BLaER1 (cell line): ENCODE measurements at regions not wholly inside any gene's neighbourhood (a gene's known extent, or its start where the extent isn't known, plus 50 kb on each side); places are given as distances from the start of the nearest gene placed in this dataset.

Experiments
- H3K27ac ChIP-seq: shearing (Covaris generic); formaldehyde crosslinking; 2 replicates; pipeline ENCODE4 v1.8.1; 2022
- H3K27me3 ChIP-seq: shearing (Covaris generic); formaldehyde crosslinking; 2 replicates; pipeline ENCODE4 v1.8.1; 2022
- H3K36me3 ChIP-seq: shearing (Covaris generic); formaldehyde crosslinking; 2 replicates; pipeline ENCODE4 v1.8.1; 2022
- H3K4me1 ChIP-seq: shearing (Covaris generic); formaldehyde crosslinking; 2 replicates; pipeline ENCODE4 v1.8.1; 2022
- H3K4me2 ChIP-seq: shearing (Covaris generic); formaldehyde crosslinking; 2 replicates; pipeline ENCODE4 v1.8.1; 2022
- H3K4me3 ChIP-seq: shearing (Covaris generic); formaldehyde crosslinking; 2 replicates; pipeline ENCODE4 v1.8.1; 2022
- H3K9ac ChIP-seq: shearing (Covaris generic); formaldehyde crosslinking; 2 replicates; pipeline ENCODE4 v1.8.1; 2022
- H3K9me3 ChIP-seq: shearing (Covaris generic); formaldehyde crosslinking; 2 replicates; pipeline ENCODE4 v1.8.1; 2022
- H4K20me1 ChIP-seq: shearing (Covaris generic); formaldehyde crosslinking; 2 replicates; pipeline ENCODE4 v1.8.1; 2022
- Cebpa-rat ChIP-seq: shearing (Covaris generic); IDR thresholded peaks from 2 replicates; pipeline ENCODE4 v1.8.1; 2022

GRCh38 chr1:106498238-106498637 is 558.2 kb upstream of the PRMT6 start:
- TF ChIP-seq Cebpa-rat = no peak
- Histone ChIP-seq H3K27ac (no peak overlapping the region), H4K20me1 (no peaks in the 10 kb centered on the region), H3K36me3 (no peaks in the 10 kb centered on the region), H3K4me1 (no peaks in the 10 kb centered on the region), H3K9ac (no peak overlapping the region), H3K4me2 (no peak overlapping the region), H3K4me3 (no peak overlapping the region), H3K27me3 (no peaks in the 10 kb centered on the region), H3K9me3 (no peaks in the 10 kb centered on the region)

DNA sequence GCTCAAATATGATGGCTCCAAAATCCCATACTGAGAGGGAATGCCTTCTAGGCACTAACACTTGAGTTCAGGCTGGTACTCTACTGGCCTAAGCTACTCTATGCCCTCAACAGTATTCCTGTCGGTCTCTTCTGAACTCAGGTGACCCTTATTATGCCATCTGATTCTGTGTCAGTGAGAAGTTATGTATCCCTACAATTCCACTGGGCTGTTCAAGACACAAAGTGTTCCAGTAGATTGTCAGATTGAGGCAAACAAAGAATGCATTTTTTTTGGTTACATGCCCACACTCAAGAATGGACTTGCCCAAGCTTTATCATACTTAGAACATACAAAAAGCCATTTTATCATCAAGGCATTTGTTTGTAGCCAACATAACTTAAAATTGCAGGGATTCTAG is 553.8 kb upstream of the PRMT6 start:
- no peak for TF ChIP-seq Cebpa-rat
- H3K27me3 ChIP-seq = no peaks in the 10 kb centered on the region
- H3K4me2 ChIP-seq = no peak overlapping the region
- no peaks in the 10 kb centered on the region for H3K4me1 ChIP-seq
- no peak overlapping the region for H3K27ac ChIP-seq
- H3K9ac ChIP-seq = no peak overlapping the region
- no peak overlapping the region for H3K4me3 ChIP-seq
- no peaks in the 10 kb centered on the region for H3K36me3 ChIP-seq
- H3K9me3 ChIP-seq = no peaks in the 10 kb centered on the region
- H4K20me1 ChIP-seq = no peaks in the 10 kb centered on the region

DNA sequence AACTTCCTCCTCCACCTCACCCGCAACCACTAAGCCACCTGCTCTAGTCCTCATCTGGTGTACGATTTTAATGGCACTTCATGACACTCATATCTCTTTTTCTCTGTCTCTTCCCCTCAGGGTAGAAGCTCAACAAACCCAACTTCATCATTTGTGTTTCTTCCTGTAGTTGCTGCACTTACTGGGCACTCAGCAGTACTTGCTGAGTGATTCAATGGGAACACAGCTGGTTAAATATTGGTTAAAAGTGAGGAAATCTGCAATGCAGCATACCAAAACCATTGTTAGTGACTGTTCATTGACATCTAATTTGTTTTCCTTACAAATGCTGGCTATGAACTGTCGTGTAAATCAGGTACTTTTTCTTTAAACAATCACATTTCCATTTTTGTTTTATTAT is 541.1 kb upstream of the PRMT6 start:
- Histone ChIP-seq H3K9me3 (no peaks in the 10 kb centered on the region), H3K9ac (no peak overlapping the region), H3K36me3 (no peaks in the 10 kb centered on the region), H3K4me2 (no peak overlapping the region), H3K27me3 (no peaks in the 10 kb centered on the region), H3K4me3 (no peak overlapping the region), H3K27ac (no peak overlapping the region), H3K4me1 (no peaks in the 10 kb centered on the region), H4K20me1 (no peaks in the 10 kb centered on the region)
- TF ChIP-seq Cebpa-rat = no peak

- Histone ChIP-seq H3K4me1 (no peaks in the 10 kb centered on the region), H3K36me3 (no peaks in the 10 kb centered on the region), H4K20me1 (no peaks in the 10 kb centered on the region), H3K4me2 (no peak overlapping the region), H3K9ac (no peak overlapping the region), H3K9me3 (no peaks in the 10 kb centered on the region), H3K27ac (no peak overlapping the region), H3K4me3 (no peak overlapping the region), H3K27me3 (no peaks in the 10 kb centered on the region)
- no peak for TF ChIP-seq Cebpa-rat
Measured at GRCh38 chr1:106517224-106517623, 539.2 kb upstream of the PRMT6 start.

GRCh38 chr1:106523497-106523896 is 533.0 kb upstream of the PRMT6 start:
- no peak overlapping the region for H3K27ac ChIP-seq
- no peak overlapping the region for H3K4me2 ChIP-seq
- no peak overlapping the region for H3K4me3 ChIP-seq
- no peaks in the 10 kb centered on the region for H3K9me3 ChIP-seq
- no peaks in the 10 kb centered on the region for H3K4me1 ChIP-seq
- H3K27me3 ChIP-seq = no peaks in the 10 kb centered on the region
- no peak overlapping the region for H3K9ac ChIP-seq
- no peaks in the 10 kb centered on the region for H4K20me1 ChIP-seq
- no peaks in the 10 kb centered on the region for H3K36me3 ChIP-seq
- no peak for TF ChIP-seq Cebpa-rat

- no peaks in the 10 kb centered on the region for H4K20me1 ChIP-seq
- H3K4me3 ChIP-seq = no peak overlapping the region
- no peaks in the 10 kb centered on the region for H3K36me3 ChIP-seq
- H3K9me3 ChIP-seq = no peaks in the 10 kb centered on the region
- no peak overlapping the region for H3K9ac ChIP-seq
- H3K27ac ChIP-seq = no peak overlapping the region
- H3K4me2 ChIP-seq = no peak overlapping the region
- TF ChIP-seq Cebpa-rat = no peak
- H3K4me1 ChIP-seq = no peaks in the 10 kb centered on the region
- H3K27me3 ChIP-seq = no peaks in the 10 kb centered on the region
Measured at GRCh38 chr1:106524631-106525030, 531.8 kb upstream of the PRMT6 start.

DNA sequence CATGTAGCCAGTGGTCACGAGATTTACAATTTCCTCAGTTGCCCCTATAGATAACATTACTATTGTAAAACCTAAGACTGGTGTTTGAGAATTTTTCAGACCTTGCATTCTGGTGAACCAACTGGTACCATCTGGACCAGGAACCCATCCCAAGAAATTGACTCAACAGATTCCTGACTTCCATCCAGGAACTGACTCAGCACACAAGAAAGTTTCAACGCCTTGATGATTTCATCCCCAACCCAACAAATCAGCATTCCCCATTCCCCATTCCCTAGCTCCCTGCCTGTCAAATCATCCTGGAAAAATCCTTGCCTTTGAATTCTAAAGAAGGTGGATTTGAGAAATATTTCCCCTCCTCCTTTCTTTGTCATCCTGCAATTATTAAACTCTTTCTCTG is 529.8 kb upstream of the PRMT6 start:
- Histone ChIP-seq H3K4me3 (no peak overlapping the region), H3K27ac (no peak overlapping the region), H3K9ac (no peak overlapping the region), H3K4me2 (no peak overlapping the region), H4K20me1 (no peaks in the 10 kb centered on the region), H3K27me3 (no peaks in the 10 kb centered on the region), H3K4me1 (no peaks in the 10 kb centered on the region), H3K9me3 (no peaks in the 10 kb centered on the region), H3K36me3 (no peaks in the 10 kb centered on the region)
- TF ChIP-seq Cebpa-rat = no peak

- Histone ChIP-seq H3K27ac (no peak overlapping the region), H3K4me2 (no peak overlapping the region), H3K9me3 (no peaks in the 10 kb centered on the region), H3K4me3 (no peak overlapping the region), H3K9ac (no peak overlapping the region), H4K20me1 (no peaks in the 10 kb centered on the region), H3K36me3 (no peaks in the 10 kb centered on the region), H3K27me3 (no peaks in the 10 kb centered on the region), H3K4me1 (no peaks in the 10 kb centered on the region)
- no peak for TF ChIP-seq Cebpa-rat
Measured at GRCh38 chr1:106534612-106535011, 521.9 kb upstream of the PRMT6 start.

GRCh38 chr1:106536741-106537140 is 519.7 kb upstream of the PRMT6 start:
- Histone ChIP-seq H3K36me3 (no peaks in the 10 kb centered on the region), H3K4me2 (no peak overlapping the region)

DNA sequence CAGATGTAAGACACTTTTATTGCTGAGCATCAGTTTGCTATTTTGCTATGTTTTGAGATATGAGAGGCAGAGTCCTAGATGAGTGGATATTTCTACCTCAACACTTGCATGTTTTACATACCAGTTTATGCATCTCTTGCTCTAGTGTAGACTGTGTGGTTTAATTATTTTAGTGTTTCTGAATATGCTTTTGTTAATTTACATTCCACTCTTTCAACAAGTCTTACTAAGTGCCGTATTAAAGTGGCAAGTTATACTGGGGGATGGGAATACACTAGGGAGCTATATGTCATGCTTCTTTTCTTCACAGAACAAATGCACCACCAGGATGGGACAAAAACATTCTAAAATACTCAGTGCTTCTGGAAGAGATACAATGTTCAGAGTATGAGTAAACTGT is 507.7 kb upstream of the PRMT6 start:
- H3K4me3 ChIP-seq = no peak overlapping the region
- H3K36me3 ChIP-seq = no peaks in the 10 kb centered on the region
- no peak overlapping the region for H3K27ac ChIP-seq
- H3K9ac ChIP-seq = no peak overlapping the region
- no peaks in the 10 kb centered on the region for H3K27me3 ChIP-seq
- no peaks in the 10 kb centered on the region for H3K4me1 ChIP-seq
- no peak overlapping the region for H3K4me2 ChIP-seq
- no peak for TF ChIP-seq Cebpa-rat
- no peaks in the 10 kb centered on the region for H4K20me1 ChIP-seq
- H3K9me3 ChIP-seq = no peaks in the 10 kb centered on the region

More at GRCh38 chr1:106536741-106537140, 519.7 kb upstream of the PRMT6 start:
- no peak overlapping the region for H3K4me3 ChIP-seq
- TF ChIP-seq Cebpa-rat = no peak
- peaks cover 7% of the 10 kb centered on the region; the same call in 1 of the 2 replicates for H3K9me3 ChIP-seq
- H3K27me3 ChIP-seq = no peaks in the 10 kb centered on the region
- H3K27ac ChIP-seq = no peak overlapping the region
- no peak overlapping the region for H3K9ac ChIP-seq
- H4K20me1 ChIP-seq = no peaks in the 10 kb centered on the region
- no peaks in the 10 kb centered on the region for H3K4me1 ChIP-seq

- H3K4me3 ChIP-seq = no peak overlapping the region
- H4K20me1 ChIP-seq = no peaks in the 10 kb centered on the region
- H3K9ac ChIP-seq = no peak overlapping the region
- H3K4me2 ChIP-seq = no peak overlapping the region
- no peaks in the 10 kb centered on the region for H3K9me3 ChIP-seq
- H3K27ac ChIP-seq = no peak overlapping the region
- no peaks in the 10 kb centered on the region for H3K4me1 ChIP-seq
- H3K27me3 ChIP-seq = no peaks in the 10 kb centered on the region
- no peak for TF ChIP-seq Cebpa-rat
- no peaks in the 10 kb centered on the region for H3K36me3 ChIP-seq
Measured at GRCh38 chr1:106554294-106554693, 502.2 kb upstream of the PRMT6 start.
